ENCODE measurements at regions not wholly inside any gene's neighbourhood (a gene's known extent, or its start where the extent isn't known, plus 50 kb on each side); places are given as distances from the start of the nearest gene placed in this dataset.

- in situ Hi-C loops (cut with HindIII; ENCODE audit: low pct_unique_long_range_greater_than_20kb, low sequenced_read_pairs), result no loop called here
- DNase-seq (ENCODE audit: low read depth in 1 of 2, low spot score in 1 of 2), result no peak
- no peak for TF ChIP-seq JUND (IDR thresholded peaks at IDR 0.05; ENCODE audit: low read depth)
These were observed 244.7 kb downstream of the SLC7A11 start for GRCh38 chr4:137997496-137997895.

GRCh38 chr4:137994853-137995252 is 247.3 kb downstream of the SLC7A11 start:
- no peak for TF ChIP-seq JUND (IDR thresholded peaks at IDR 0.05; ENCODE audit: low read depth)
- DNase-seq (ENCODE audit: low read depth in 1 of 2, low spot score in 1 of 2), result no peak
- in situ Hi-C loops (cut with HindIII; ENCODE audit: low pct_unique_long_range_greater_than_20kb, low sequenced_read_pairs), result no loop called here

- TF ChIP-seq JUND (IDR thresholded peaks at IDR 0.05; ENCODE audit: low read depth), result no peak
- in situ Hi-C loops (cut with HindIII; ENCODE audit: low pct_unique_long_range_greater_than_20kb, low sequenced_read_pairs), result no loop called here
- peak in 1 of 2 experiments; percentile 2 for DNase-seq (ENCODE audit: low read depth in 1 of 2, low spot score in 1 of 2)
These were observed 248.9 kb downstream of the SLC7A11 start for GRCh38 chr4:137993232-137993631.

- TF ChIP-seq JUND (IDR thresholded peaks at IDR 0.05; ENCODE audit: low read depth), result no peak
- in situ Hi-C loops (cut with HindIII; ENCODE audit: low pct_unique_long_range_greater_than_20kb, low sequenced_read_pairs), result no loop called here
- DNase-seq (ENCODE audit: low read depth in 1 of 2, low spot score in 1 of 2), result no peak
These were observed 260.9 kb downstream of the SLC7A11 start for GRCh38 chr4:137981277-137981676.

- DNase-seq (ENCODE audit: low read depth in 1 of 2, low spot score in 1 of 2), result no peak
- in situ Hi-C loops (cut with HindIII; ENCODE audit: low pct_unique_long_range_greater_than_20kb, low sequenced_read_pairs), result no loop called here
- no peak for TF ChIP-seq JUND (IDR thresholded peaks at IDR 0.05; ENCODE audit: low read depth)
These were observed 261.5 kb downstream of the SLC7A11 start for GRCh38 chr4:137980641-137981040.

- no peak for DNase-seq (ENCODE audit: low read depth in 1 of 2, low spot score in 1 of 2)
- no peak for TF ChIP-seq JUND (IDR thresholded peaks at IDR 0.05; ENCODE audit: low read depth)
- in situ Hi-C loops (cut with HindIII; ENCODE audit: low pct_unique_long_range_greater_than_20kb, low sequenced_read_pairs), result no loop called here
These were observed 262.2 kb downstream of the SLC7A11 start for GRCh38 chr4:137979938-137980337.

- in situ Hi-C loops (cut with HindIII; ENCODE audit: low pct_unique_long_range_greater_than_20kb, low sequenced_read_pairs), result no loop called here
- no peak for TF ChIP-seq JUND (IDR thresholded peaks at IDR 0.05; ENCODE audit: low read depth)
- no peak for DNase-seq (ENCODE audit: low read depth in 1 of 2, low spot score in 1 of 2)
These were observed 273.0 kb downstream of the SLC7A11 start for GRCh38 chr4:137968956-137969678.

GRCh38 chr4:137967480-137968190 is 274.5 kb downstream of the SLC7A11 start:
- DNase-seq (ENCODE audit: low read depth in 1 of 2, low spot score in 1 of 2), result no peak
- TF ChIP-seq JUND (IDR thresholded peaks at IDR 0.05; ENCODE audit: low read depth), result no peak
- in situ Hi-C loops (cut with HindIII; ENCODE audit: low pct_unique_long_range_greater_than_20kb, low sequenced_read_pairs), result no loop called here

- DNase-seq (ENCODE audit: low read depth in 1 of 2, low spot score in 1 of 2), result no peak
- in situ Hi-C loops (cut with HindIII; ENCODE audit: low pct_unique_long_range_greater_than_20kb, low sequenced_read_pairs), result no loop called here
- no peak for TF ChIP-seq JUND (IDR thresholded peaks at IDR 0.05; ENCODE audit: low read depth)
These were observed 275.6 kb downstream of the SLC7A11 start for GRCh38 chr4:137966504-137966903.

GRCh38 chr4:137961051-137961438 is 281.1 kb downstream of the SLC7A11 start:
- DNase-seq (ENCODE audit: low read depth in 1 of 2, low spot score in 1 of 2), result no peak
- no peak for TF ChIP-seq JUND (IDR thresholded peaks at IDR 0.05; ENCODE audit: low read depth)
- in situ Hi-C loops (cut with HindIII; ENCODE audit: low pct_unique_long_range_greater_than_20kb, low sequenced_read_pairs), result no loop called here

- no peak for DNase-seq (ENCODE audit: low read depth in 1 of 2, low spot score in 1 of 2)
- no peak for TF ChIP-seq JUND (IDR thresholded peaks at IDR 0.05; ENCODE audit: low read depth)
- in situ Hi-C loops (cut with HindIII; ENCODE audit: low pct_unique_long_range_greater_than_20kb, low sequenced_read_pairs), result no loop called here
These were observed 281.6 kb downstream of the SLC7A11 start for GRCh38 chr4:137960371-137961050.

- no peak for DNase-seq (ENCODE audit: low read depth in 1 of 2, low spot score in 1 of 2)
- no peak for TF ChIP-seq JUND (IDR thresholded peaks at IDR 0.05; ENCODE audit: low read depth)
- in situ Hi-C loops (cut with HindIII; ENCODE audit: low pct_unique_long_range_greater_than_20kb, low sequenced_read_pairs), result no loop called here
These were observed 284.3 kb downstream of the SLC7A11 start for GRCh38 chr4:137957806-137958205.

GRCh38 chr4:137956256-137956655 is 285.9 kb downstream of the SLC7A11 start:
- in situ Hi-C loops (cut with HindIII; ENCODE audit: low pct_unique_long_range_greater_than_20kb, low sequenced_read_pairs), result no loop called here
- TF ChIP-seq JUND (IDR thresholded peaks at IDR 0.05; ENCODE audit: low read depth), result no peak
- no peak for DNase-seq (ENCODE audit: low read depth in 1 of 2, low spot score in 1 of 2)
